ENCODE measurements at regions not wholly inside any gene's neighbourhood (a gene's known extent, or its start where the extent isn't known, plus 50 kb on each side); places are given as distances from the start of the nearest gene placed in this dataset.
"Not testable (repeated sequence)": the region's sequence is repeated elsewhere in the genome, so short reads cannot be mapped to it uniquely, and the experiment has no call there.

DNA sequence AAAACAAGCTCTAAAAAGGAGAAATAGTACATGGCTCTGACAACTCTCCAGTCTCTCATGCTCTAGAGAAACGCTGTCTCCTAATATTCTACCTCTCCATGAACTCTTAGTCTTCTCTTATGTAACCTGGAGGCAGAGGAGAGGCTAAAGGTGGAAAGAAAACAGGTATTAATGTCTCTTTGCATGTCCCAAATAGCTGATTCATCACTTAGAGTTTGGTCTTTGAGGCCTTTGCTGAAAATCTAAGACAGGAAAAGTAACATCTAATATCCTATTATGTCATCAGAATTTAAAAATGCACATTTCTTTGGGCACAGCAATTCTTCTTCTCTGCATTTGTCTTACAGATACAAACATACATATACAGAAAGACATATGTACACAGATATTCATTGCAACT, 127.2 kb downstream of the DHRS2 start:
- no peak for DNase-seq

DNA sequence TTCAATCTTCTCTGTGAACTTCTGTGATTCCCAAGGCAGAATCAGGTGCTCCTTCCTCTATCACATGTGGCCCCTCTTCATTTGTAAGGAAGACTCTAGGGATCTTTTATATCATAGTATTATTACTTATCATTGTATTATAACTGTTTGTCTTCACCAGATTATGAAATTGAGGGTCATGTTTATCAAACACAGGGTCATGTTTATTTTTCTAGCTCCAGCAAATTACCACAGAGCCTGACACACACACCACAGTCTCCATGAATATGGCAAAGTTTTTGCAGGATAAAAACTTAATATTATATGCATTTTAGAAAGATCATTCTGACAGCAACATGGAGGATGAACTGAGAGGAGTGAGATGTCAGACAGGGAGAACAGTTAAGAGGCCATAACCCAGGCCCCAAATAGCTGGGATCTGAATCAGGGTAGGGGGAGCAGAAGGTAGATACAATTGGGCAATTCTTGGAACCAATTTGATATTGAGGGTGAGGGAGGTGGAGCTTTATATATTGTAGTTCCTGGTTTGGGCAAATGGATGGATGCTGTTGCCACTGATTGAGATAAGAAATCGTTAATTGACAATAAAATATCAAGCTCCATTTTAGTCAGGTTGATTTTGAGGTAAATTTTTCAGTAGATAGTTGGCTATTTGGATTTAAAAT, 130.7 kb downstream of the DHRS2 start:
- no peak for DNase-seq

DNA sequence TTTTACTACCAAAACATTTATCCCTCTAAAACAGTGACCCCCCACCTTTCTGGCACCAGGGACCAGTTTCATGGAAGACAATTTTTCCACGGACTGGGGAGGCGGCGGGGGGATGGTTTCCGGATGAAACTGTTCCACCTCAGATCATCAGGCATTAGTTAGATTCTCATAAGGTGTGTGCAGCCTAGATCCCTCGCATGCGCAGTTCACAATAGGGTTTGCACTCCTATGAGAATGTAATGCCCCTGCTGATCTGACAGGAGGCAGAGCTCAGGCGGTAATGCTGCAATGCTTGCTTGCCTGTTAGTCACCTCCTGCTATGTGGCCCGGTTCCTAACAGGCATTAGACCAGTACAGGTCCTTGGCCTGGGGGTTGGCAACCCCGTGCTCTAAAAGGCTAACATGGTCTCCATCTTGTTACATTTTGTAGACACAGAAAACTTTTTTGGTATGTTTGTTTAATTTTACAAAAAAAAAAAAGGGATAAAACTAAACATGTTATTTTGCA, 133.1 kb downstream of the DHRS2 start:
- not testable (repeated sequence) for DNase-seq

DNA sequence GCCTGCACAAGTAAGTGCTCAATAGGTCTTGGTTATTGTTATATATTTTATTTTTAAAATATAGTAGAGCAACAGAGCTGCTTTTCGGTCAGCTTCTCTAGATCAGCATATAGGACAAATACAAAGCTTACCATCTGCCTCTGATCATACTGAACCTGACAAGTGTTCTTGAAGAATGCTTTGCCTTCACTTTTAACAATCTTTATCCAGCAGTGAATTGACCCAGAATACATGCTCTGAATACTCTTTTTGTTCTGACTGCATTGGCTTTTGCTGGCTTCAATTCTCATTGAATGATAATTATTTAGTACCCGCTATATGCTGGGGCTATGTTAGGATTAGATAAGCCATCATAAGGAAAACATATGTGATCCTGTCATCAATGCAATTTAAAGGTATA, 137.8 kb downstream of the DHRS2 start:
- no peak for DNase-seq

DNA sequence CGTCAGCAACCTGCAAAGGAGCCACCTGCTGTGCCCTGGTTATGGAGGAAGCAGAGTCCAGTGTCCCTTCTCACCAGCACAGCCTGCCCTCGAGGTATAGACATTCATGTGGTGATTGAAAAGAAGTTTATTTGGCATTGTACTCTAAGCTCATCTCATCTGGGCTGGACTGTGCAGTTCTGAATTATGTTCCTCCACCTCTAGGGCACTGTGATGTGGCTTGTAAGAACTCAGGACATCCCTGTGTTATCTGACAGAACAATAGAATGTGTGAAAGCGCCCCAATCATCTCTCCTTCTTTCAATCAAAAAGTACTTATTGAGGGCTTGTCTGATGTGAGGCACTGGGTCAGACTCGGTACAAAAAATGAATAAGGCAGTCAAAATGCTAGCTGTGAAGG, 140.1 kb downstream of the DHRS2 start:
- DNase-seq: no peak

DNA sequence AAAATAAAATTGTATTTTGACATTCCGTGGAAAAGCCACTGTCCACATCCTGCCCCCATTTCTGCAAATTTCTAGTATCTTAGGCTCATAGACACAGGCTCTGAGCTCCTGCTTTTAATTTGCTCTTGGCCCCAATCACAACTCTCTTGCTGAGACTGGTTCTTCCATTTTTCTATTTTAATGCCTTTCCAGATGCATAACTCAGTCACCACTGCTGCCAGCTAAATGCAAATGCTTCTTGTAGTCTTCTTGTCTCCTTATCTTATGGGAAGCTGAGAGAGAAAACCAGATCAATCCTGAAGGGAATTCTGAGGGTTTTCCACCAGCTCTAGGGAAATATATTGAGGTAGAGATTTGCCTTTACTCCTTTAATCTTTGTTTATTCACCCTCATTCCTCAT, 149.0 kb downstream of the DHRS2 start:
- no peak for DNase-seq

DNA sequence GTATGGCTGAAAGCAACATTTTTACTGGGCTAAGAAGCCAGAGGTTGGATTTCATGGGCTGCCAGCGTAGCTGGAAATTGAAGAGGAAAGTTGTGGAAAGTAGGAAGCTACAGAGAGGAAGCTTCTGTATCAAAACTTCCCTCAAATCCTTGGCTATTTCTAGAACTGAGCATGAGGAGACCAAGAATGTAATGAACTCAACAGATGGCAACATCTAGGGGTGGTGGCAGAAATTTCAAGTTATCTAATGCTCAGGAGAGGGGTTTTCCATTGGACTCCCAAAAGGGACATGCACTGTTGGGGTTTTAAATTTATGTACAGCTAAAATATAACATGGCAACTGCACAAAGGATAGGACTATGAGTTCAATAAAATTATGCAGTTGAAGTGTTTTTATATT, 151.3 kb downstream of the DHRS2 start:
- no peak for DNase-seq

DNA sequence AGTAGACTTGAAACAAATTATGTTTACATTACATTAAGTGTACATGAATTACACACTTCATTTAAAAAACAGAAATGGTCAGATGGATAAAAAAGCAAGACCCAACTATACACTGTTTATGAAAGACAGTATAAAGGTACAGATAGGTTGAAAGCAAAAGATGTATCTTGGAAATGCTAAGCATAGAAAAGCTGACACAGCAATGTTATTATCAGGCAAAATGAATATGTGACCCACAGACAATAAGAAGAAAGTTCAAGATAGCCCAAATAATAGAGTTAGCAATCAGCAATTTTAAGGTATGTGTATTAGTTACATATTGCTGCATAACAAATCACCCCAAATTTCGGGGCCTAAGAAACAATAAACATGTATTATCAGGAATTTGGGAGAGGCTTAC, 153.5 kb downstream of the DHRS2 start:
- DNase-seq: no peak

DNA sequence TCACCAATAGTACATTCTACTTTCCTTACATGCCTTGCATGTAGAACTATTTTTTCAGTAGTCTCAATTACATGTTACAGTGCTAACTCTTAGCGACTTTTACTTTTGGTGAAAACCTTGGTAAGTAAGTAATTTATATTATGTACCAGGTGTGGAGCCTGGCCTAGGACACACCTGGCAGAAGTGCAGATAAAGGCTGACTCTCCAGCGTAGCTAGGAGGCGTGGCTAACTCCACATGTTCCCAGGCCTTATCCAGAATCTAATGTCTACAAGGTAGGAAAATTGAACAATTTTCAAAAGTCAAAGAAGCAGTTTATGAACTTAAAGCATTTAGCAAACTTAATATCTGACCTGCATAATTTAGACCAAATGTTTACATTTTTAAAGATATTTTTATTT, 157.4 kb downstream of the DHRS2 start:
- no peak for DNase-seq

DNA sequence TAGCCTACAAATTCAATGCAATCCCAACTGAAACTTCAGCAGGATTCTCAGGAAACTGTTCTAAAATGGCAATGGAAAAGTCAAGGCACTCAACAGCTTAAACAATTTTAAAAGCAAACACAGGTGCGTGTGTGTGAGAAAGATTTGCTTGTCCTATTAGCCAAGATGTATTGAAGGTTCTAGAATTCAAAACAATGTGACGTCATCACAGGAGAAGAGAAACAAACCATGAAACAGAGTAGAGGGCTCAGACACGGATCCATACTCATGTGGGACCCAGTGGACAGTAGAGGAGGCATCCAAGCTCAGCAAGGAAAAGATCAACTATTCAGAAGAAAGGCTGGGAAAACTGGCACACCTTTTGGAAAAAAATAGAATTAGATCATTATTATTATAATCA, 152.8 kb upstream of the DHRS4 start:
- DNase-seq: no peak

DNA sequence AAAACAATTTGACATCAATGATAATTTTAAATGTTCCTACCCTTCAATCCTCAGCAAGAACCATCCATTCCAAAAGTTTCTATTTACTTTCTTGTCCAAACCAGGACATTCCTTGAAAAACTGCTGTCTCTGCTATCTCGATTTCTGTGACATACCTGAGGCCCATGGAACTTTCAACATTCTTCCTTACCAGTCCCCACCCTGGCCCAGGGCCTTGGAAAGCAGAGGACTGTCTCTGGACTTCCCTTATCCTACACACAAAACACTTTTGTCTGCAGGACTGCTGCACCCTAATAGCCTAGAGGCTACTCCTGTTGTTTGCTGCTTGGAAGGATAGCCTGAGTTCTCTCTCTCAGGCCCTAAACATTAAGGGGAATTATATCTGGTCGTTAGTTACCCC, 151.8 kb upstream of the DHRS4 start:
- no peak for DNase-seq

DNA sequence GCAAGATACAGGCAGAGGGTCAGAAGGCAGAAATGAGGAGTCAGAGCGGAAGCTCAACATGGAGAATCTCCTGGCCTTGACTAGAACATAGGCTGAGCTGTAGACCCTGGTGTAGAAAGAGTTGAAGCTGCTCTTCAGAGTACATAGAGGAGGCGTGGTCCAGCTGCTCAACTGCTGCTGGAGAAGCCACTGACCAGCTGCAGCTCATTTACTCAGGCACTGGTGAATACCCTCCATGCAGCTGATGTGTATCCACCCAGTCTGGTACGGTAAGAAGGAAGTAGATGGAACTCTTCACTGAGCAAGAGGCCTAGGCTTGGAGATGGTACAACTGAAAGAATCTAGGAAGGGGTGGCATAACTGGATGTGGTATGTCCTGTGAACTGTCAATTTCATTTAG, 148.8 kb upstream of the DHRS4 start:
- no peak for DNase-seq

DNA sequence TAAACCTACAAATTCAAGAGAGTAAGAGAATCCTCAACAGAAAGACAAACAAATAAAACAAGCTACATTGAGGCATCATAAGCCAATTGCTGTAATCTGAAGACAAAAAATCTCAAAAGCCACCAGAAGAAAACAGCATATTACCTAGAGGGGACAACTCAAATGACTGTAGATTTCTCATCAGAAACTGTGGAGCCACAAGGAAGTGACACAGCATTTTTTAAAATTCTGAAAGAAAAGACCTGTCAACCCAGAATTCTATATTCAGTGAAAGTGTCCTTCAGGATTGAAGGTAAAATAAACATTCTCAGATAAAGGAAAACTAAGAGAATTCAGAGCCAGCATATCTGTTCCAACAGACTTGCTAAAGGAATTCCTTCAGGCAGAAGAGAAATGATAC, 147.8 kb upstream of the DHRS4 start:
- DNase-seq: no peak

DNA sequence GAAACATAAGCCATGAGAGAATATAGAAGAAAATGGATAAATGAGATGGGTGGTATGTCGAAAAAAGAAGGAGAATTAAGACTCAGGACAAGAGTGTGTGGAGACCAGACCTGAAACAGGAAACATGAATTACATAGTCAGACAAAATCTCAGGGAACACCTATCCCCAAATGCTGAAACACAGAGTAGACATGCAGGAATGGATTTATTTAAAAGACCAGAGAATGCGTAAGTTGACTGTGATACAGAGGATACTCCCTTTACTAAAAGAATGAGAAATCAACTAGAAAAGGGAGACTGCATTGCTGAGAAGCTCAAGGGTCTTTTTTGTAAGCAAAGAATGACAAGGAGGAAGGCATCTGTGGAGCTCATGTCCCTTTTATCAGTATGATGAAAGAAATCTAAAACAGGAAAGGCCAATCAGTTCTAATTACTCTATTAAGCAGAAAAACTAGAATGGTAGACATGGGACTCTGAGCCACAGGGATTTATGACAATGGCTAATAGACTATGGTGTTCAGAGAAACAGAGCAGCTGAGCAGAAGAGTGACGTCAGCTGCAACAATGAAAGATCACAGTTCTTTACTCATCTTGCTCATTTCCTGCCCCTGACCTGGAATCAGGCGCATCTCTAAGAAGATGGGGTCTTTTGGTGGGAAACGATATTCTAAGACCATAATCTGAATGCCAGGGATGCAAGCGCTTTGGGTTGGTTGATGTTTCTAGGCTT, 138.9 kb upstream of the DHRS4 start:
- DNase-seq: no peak

DNA sequence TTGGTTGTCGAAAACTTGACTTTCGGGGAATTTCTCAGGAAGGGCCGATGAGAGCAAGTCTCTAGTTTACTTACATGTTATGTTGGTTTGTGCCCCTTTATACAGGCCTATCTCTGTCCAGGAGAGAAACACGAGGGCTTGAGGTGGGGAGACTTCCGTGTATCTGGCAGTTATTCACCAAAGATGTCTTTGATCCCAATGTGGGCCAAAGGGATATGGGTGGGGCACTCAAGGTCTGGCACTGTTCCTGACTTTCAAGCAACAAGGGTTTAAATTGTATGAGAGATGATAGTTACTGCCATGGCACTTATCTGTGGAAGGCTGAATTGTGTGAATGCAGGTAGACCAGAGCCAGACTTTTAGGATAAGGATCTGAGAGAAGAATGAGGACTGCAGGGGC, 137.2 kb upstream of the DHRS4 start:
- no peak for DNase-seq

DNA sequence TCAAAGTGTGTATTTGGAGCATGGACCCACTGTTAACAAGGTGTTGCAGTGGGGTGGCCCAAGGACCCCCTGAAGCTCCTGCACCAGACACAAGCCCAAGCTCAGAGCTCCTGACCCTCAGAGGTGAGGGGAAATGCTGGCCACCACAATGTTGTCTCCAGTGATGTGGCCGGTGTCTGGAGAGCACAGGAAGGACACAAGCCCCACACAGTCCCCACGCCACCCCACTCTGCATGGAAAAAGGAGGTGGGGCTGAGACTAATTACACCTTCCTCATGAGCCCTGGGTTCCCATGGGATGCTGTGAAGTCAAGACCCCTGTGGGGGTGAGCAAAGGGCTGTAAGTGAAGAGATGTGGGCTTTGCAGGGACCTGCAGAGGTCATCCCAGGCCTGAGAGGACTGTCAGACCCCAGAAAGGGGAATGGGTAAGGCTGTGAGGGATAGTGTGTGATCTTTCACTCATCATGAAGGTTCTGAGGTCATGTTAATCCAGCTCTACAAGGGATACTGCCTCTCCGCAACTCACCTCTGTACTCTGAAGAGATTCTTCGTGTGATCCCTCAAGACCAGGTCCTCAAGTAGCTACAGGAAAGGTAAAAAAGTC, 136.3 kb upstream of the DHRS4 start:
- no peak for DNase-seq

DNA sequence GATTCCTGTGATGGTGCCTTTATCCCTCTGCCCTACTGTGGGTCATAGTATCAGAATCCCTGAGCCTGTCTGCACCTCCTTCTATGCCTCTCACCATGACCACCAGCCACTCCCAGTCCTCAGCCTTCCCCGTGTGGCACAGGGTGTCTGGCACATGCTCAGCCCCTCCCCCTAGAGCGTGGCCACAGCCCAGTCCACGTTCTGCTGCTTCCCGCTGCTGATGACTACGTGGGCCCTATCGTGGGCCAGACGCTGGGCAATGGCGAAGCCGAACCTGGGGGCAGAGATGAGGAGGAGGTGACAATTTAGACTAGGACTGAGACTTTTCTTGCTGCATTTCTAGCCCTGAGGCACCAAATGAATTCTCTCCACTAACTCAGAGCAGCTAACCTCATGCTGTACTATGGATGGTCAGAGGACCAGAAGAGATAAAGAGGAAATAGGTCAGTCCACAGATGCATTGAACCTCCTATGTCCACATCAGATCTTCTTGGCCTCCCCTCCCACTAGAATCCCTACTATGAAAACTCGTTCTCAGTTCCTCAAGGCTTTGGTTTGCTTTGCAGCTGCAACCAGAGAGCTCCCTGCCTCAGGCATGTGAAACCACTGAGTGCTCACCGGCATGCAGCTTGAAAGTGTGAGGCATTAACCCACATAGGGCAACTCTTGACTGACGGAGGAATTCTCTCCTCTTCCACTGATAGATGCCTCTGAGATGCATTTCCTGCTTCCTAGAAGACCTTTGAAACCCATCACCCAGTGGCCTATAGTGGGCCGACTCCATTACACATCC, 126.3 kb upstream of the DHRS4 start:
- DNase-seq: no peak

DNA sequence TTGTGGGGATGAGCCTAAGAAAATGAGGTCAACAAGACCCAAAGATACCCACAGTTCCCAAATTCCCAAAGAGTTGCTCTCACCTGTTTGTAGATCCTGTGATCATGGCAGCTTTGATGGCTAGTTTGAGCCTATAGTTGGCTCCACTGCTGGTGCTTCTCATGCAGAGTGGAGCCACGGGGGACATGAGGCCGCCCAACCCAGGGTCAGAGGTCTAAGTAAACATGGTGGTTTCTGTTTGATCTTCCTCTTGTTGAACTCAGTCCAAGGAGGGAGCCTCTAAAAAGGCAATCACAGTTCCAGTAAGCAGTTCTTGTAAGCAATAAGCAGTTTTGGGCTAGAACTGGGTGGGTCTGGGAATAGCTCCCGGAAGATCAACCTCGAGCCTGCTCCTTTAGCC, 125.6 kb upstream of the DHRS4 start:
- no peak for DNase-seq

DNA sequence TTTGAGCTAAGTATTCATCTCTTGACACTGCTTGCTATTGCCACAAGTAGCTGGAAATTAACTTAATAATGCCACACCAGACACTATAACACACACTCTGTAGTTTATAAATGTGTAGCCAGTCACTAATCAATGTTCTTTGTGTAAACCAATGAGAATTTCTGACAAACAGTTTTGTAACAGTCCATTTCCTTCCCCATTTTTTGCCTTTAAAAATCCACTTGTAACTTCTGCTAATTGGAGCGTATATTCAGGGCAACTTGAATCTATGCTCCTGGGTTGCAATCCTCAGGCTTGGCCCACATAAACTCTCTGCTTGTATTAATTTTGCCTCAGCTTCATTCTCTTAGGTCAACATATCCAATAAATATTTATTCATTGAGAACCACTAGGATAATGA, 125.0 kb upstream of the DHRS4 start:
- no peak for DNase-seq

DNA sequence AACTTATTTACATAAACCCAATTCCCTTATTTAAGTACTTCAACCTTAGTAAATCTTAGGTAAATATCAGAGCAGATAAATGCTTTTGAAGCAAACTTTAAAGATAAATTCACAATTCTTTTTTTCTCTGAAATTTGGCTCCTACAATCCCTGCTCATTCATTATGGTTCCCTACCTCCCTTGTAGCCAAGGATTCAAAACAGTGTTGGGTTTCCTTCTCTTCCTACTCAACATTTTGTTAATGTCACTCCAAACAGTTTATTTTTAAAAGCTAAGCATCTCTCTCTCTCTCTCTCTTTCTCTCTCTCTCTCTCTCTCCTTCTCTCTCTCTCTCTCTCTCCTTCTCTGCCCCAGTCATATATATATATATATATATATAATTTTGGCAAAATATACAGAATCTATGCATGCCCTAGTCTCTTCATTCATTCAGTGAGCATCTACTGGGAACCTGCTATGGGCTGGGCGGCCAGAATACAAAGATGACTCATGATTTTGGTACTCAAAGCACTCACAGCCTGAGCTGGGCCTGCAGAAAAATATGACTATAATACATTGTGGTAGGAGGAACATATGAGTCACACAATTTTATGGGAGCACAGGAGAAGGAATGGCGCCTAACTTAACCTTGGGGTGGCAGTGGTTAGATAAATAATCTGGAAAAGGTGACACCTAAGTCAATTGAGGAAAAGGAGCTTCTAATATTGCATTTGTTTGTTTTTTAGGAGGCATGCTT, 123.7 kb upstream of the DHRS4 start:
- no peak for DNase-seq

DNA sequence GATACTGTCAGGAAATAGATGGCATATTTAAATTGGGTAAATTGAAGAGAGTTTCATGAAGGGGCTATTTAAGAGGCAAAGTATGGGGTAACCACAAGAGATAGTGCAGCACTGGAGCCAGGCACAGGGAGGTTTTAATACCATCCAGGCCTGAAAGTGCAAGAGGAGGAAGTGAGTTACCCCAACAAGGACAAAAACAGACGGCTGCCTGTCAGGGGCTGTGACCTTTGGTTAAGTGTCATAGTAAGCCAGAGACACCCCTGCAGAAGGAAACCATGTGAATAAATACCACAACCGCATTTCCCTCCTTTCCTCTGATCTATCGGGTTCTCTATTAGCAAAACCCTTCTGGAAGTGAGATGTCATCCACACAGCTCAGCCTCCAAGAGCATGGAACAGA, 122.0 kb upstream of the DHRS4 start:
- DNase-seq: no peak

DNA sequence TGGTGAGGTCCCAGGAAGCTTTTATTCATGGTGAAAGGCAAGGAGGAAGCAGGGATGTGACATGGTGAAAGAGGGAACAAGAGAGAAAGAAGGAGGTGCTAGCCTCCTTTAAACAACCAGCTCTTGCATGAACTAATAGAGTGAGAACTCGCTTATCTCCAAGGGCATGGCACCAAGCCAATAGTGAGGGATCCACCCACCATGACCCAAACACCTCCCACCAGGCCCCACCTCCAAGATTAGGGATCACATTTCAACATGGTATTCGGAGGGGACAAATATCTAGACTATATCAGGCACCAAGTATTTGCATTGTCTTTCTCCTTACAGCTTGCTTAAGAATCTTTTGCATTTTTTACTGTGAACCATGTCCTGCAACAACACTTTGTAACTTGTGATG, 91.9 kb upstream of the DHRS4 start:
- no peak for DNase-seq

DNA sequence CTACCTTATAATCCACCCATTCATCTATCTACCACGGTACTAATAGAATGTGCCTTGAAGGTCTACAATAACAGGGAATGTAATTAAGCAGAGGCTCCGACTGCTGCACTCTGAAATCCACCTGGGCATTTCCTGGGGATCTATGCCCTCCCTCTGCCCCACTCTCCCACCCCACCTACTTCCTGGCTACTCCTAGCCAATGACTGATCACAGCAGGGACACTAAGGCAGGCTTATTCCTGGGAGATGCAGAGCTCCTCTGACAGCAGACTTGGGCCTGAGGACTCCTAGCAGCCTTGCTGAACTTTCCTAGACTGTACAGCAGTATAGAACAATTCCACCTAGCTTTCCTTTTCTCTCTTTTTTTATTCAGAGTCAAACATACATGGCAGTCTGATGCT, 91.1 kb upstream of the DHRS4 start:
- DNase-seq: no peak

Measured in DMS 273 treated with DMSO at 0.1 percent for 48 hours (cell line).